ENCODE measurements at regions not wholly inside any gene's neighbourhood (a gene's known extent, or its start where the extent isn't known, plus 50 kb on each side); places are given as distances from the start of the nearest gene placed in this dataset.
"Not testable (repeated sequence)": the region's sequence is repeated elsewhere in the genome, so short reads cannot be mapped to it uniquely, and the experiment has no call there.

- no peak for DNase-seq
Measured at GRCh38 chr18:75884728-75885127, 457.2 kb upstream of the SMIM21 start.

DNA sequence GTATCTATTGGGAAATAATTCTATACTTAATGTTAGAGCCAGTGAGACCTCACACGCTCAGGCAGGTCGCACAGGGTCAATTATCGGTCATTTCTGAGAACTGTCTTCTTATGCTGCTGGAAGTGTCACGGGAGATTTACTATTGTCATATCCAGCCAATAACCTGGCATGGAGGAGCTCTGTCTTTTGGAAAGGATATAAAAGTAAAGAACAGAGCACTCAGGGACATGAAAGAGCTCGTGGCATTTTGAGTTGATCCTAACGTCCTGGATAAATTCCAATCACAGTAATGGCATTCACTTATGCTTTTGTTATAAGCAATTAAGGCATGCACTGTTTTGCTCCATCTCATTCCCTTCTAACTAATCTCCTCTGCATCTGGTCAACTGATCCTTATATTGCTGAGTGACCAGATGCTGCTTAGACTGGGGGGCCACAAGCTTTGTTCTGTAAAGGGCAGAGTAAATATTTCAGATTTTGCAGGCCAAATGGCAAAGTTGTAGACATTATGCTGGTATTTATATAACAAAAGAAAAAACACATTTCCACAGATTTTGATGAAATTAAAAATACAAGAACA, 453.5 kb upstream of the SMIM21 start:
- DNase-seq = no peak

DNA sequence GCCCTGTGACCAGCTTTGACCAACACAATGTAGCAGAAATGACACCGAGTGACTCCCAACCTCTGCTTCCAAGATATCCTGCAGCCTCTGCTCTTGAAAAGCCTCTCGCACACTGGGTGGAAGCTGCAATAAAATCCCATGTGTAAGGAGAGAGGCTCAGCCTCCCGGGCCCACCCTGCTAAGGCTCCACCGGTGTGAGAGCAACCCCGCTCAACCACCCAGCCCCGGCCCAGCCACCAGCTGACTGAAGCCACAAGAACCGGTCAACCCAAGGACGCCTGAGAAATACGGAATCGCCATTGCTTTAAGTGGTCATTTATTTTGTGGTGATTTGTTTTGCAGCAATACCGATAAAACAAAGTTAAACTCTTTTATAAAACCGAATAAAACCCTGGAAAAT, 452.8 kb upstream of the SMIM21 start:
- no peak for DNase-seq

DNA sequence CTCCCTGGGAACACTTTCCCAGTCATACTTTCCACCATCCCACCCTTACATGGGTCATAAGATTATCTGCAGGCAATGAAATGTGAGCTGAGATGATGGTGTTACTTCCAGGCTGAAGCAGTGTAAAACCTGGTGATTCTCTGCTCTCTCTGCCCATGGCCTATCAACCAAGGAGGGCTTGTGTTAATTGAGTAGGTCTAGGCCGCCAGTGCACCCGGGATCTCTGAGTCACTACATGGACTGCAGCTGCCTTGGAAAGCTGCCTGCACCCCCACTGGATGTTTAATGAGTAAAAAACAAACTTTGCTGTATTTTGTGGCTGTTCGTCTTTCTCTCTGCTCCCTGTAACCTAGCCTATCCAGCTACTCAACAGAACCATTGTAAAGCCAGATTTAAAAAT, 451.7 kb upstream of the SMIM21 start:
- DNase-seq = no peak

DNA sequence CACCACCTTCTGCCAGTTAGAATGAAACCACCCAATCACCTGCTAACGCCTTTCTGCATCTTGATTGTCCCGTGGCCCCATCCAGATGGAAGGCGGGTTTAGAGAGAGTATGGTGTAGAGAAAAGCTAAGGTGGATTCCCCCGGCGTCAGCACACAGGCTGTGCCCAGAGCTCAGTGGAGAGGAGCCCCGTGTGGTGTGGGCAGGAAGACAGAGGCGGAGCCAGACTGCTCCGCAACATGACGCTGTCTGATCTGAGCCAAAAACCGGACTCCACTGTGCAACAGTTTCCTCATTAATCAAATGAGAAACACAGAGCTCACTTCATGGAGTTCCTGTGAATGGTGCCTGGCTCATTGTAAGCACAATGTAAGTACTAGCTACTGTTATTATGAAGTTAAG, 448.1 kb upstream of the SMIM21 start:
- DNase-seq = no peak

DNA sequence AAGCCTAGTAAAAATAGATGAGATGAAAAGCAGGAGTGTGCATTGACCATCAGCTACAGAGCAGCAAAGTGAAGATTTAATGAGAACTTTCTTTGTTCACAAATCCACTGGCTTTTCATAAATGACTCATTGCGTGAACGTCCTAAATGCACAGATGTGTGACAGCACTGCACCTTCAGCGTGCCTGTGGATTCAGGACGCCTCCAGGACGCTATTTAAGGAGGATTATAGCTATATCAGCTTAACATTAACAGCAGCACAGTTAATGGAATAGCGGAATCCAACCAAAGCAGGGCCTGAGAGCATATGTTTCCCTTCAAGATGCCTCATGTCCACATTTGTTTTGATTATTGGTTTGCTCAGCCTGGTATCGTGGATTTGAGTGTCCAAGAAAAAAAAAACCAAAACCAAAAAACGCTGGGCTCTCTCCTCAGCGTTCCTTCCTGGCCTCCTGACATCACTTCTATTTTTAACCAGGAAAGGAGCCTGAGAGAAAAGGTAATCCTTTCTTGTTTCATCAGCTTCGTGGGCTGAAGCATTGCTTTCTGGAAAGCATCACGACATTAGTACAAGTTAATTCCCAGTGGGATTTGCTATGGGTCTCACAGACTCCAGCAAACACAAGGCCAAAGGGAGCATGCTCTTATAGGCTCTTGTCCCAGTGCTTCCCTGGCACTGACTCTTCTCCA, 447.0 kb upstream of the SMIM21 start:
- DNase-seq = no peak

DNA sequence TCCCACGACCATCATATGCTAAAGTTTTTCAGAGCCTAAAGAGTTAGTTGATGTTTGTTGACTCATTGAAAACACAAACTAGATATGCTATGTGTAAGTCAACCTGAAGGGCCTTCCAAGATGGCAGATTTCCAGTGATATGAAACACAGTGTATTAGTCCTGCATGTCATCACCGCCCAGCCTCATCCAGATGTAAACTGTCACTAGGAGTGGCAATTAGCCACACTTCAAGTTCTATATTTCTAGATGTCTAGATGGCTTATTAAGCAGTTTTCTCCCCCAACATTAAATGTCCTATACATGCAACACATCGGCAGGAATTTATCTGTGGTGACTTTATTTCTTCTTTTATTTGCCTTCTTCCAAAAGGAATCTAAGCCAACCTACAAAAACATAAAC, 444.1 kb upstream of the SMIM21 start:
- DNase-seq = no peak

- DNase-seq = no peak
Measured at GRCh38 chr18:75869162-75869561, 441.7 kb upstream of the SMIM21 start.

- DNase-seq = no peak
Measured at GRCh38 chr18:75868031-75868430, 440.5 kb upstream of the SMIM21 start.

DNA sequence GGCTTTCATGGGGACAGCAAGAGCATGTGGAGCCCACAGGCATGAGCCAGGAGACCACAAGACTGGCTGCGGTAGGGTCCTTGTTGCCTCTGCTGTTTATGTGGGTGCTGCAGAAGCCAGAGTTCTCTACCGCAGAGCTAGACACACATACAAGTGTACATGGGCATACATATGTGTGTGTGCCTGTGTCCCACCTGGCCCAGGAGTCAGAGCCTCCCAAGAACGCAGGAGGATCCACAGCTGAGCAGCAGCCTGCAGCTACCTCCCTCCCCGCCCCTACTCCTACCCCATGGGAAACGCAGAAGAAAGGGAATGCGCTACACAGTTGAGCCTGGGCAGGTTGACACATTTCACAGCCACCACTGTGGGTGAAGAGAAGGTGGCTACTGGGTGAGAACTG, 438.1 kb upstream of the SMIM21 start:
- no peak for DNase-seq

DNA sequence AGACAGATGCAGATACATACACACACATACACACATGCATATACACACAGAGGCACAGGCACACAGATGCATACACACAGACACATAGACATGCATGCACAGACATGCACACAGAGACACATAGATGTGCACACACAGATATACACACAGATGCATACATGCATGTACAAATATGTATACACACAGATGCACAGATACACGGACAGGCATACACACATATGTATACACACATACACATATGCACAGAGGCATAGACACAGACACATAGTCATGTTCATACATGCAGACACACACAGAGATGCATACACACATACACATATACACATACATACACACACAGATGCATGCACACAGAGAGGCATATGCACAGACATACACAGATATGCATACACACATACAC, 437.3 kb upstream of the SMIM21 start:
- DNase-seq = no peak

DNA sequence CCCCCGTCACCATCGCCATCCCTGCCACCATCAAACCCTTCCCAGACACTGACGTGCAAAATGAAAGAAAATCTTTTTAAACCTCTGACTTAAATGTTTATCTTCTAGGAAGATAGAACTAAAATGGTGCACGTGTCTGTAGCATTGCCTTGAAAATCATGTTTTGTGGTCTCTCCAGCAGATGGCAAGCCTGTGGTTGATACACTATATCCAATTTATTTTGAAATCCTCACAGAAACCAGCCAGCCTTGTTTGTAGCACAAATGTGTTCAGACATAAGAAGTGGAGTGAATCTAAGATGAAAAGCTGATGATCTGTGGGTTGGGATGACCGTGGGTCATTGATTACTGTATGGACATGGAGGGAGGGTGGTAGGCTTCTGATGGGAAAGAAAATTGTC, 436.2 kb upstream of the SMIM21 start:
- no peak for DNase-seq

DNA sequence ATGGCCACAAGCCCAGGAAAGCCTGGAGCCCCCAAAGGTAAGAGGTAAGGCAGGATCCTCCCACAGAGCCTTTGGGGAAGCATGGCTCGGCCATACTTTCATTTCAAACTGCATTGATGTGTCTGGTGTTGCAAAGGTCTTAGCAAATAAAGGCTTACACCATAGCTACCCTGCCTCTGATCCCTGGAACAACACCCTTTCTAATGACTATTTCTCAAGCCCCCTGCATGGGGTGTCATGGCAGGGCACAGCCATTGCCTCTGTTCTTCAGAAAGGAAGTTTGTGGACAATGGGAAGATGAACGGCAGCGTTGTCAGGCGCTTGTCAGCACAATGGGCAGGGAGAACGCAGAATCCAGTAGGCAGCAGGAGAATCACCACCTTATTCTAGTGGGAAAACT, 435.0 kb upstream of the SMIM21 start:
- DNase-seq = no peak

DNA sequence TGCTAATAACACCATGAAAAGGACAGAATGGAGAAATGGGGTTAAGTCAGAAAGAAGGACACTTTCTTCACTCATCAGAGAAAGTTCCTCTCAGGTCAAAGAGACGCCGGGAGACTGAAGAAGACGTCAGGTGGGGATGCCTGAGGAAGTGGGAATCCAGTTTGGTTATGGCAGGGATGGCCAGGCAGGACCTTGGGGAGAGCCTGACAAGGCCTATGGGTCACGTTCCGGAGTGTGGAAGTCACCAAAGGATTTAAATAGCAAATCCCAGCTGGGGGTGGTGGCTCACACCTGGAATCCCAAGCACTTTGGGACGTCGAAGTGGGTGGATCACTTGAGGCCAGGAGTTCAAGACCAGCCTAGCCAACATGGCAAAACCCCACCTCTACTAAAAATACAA, 432.7 kb upstream of the SMIM21 start:
- DNase-seq = no peak

- no peak for DNase-seq
Measured at GRCh38 chr18:75859533-75859932, 432.0 kb upstream of the SMIM21 start.

DNA sequence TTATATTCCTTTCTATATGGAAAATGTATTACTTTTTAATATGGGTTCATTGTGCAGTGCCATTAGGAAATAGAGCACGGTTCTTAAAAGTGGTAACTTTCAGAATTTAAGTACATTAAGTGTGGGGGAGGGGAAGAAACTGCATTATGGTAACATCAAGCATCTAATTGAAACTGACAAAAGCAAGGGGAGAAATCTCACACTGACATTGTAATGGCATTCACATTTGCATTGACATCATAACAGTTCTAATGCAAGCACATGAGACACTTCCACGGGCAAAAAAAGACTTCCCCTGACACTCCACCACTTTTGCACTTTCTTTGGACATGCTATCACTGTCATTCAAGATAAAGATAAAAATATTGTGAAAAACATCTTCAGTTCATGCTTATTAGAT, 431.3 kb upstream of the SMIM21 start:
- no peak for DNase-seq

GRCh38 chr18:75857558-75857957, 430.1 kb upstream of the SMIM21 start:
- no peak for DNase-seq

- no peak for DNase-seq
Measured at GRCh38 chr18:75854808-75855207, 427.3 kb upstream of the SMIM21 start.

DNA sequence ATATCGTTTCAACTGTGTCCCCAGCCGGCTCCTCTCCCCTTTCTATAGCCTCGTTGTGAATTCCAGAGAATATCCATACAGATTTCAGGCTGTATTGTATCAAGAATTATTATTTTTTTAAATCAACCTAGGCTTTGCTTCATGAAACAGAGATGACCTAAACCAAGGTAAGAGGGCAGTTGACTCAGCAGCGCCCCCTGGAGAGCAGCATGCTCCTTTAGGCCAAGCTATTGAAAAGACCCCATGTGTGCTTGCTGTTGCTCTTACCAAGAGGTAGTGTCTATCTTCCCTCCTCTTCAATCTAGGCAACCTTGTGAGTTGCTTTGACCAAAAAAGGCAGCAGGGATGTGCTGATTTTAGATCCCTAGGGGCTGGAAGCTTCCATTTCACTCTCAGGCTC, 426.7 kb upstream of the SMIM21 start:
- DNase-seq = no peak

- no peak for DNase-seq
Measured at GRCh38 chr18:75846321-75846720, 418.8 kb upstream of the SMIM21 start.

DNA sequence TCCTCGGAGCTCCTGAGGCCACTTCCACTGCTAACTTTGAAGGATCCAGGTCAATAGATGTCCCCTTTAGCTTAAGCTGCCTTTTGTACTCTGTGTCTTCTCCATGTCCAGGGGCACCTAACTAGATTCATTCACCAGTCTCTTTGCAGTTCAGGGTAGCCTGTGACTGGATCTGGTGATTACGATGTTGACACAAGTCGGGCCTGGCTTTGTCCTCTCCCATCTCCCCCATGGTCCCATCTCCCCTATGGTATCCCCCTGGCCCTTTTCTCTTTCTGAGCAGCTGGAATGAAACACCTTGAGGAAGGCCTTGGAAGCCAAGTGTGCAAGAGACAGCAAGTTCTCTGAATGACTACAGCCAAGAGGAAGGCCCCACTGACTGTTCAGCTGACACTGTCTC, 417.9 kb upstream of the SMIM21 start:
- DNase-seq = no peak

GRCh38 chr18:75844146-75844545, 416.6 kb upstream of the SMIM21 start:
- DNase-seq = no peak

- DNase-seq = no peak
Measured at GRCh38 chr18:75840131-75840530, 412.6 kb upstream of the SMIM21 start.

GRCh38 chr18:75839686-75840085, 412.2 kb upstream of the SMIM21 start:
- not testable (repeated sequence) for DNase-seq

- no peak for DNase-seq
Measured at GRCh38 chr18:75839041-75839440, 411.5 kb upstream of the SMIM21 start.

Measured in CD4-positive, alpha-beta T cell treated with Interleukin-10 for 1 hour (primary cell).